Right lobe of liver (tissue), 4 donors: ENCODE measurements at regions not wholly inside any gene's neighbourhood (a gene's known extent, or its start where the extent isn't known, plus 50 kb on each side); places are given as distances from the start of the nearest gene placed in this dataset.

Source experiments
- CTCF ChIP-seq, 4 donors: fragments of 200-600 bp in 3 of 4; fragments of 450-650 bp in 1 of 4; IDR thresholded peaks; one replicate each; pipeline versions ENCODE4 v1.5.1 to v1.8.0; 2016 to 2022; ENCODE audit warnings: antibody characterized with exemption in 4 of 4, mild to moderate bottlenecking in 2 of 4
- POLR2A ChIP-seq: fragments of 450-650 bp; IDR thresholded peaks from one replicate; pipeline ENCODE4 v1.6.1; 2017; ENCODE audit warnings: antibody characterized with exemption, mild to moderate bottlenecking
- donor health status: DM: no; HTN: no; CAD: no.
- donor health status: DM: no; HTN: no; CAD: no.
- donor health status: DM: no; HTN: yes; CAD: no.

GRCh38 chr2:4792126-4792525 is 900.1 kb upstream of the SOX11 start:
- TF ChIP-seq CTCF (IDR thresholded peaks at IDR 0.05) (no peak), POLR2A (no peak)
